ENCODE measurements at regions not wholly inside any gene's neighbourhood (a gene's known extent, or its start where the extent isn't known, plus 50 kb on each side); places are given as distances from the start of the nearest gene placed in this dataset.

DNA sequence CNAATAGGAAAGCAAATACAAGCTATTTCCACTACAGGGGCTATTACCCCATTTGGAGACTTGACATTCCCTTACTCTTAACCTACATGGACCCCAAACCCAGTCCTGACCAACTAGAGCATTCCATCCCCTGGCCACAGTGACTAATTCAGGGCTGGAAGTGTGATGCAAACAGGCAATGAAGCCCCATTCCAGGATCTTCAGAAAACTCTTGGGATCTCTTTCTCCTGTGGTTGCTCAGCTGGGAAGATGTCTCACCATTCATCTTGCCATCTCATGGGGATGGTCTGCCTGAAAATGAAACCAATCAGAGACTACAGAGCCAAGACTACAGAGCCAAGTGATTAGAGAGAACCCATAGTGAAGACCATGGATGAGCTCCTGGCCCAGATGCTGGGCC is 206.2 kb downstream of the ZNF365 start:
- Mint-ChIP-seq H3K4me1 (ENCODE audit: low read depth, unreplicated experiment) (no peaks in the 10 kb centered on the region), H3K27me3 (ENCODE audit: unreplicated experiment) (peaks cover 20% of the 10 kb centered on the region), H3K27ac (ENCODE audit: unreplicated experiment) (no peak overlapping the region), H3K4me3 (ENCODE audit: low read depth, unreplicated experiment) (no peak overlapping the region), H3K9me3 (ENCODE audit: low read depth, unreplicated experiment) (peaks cover 2% of the 10 kb centered on the region), H3K36me3 (ENCODE audit: insufficient read depth, unreplicated experiment) (no peaks in the 10 kb centered on the region)
- intact Hi-C loops (cut with micrococcal nuclease; ENCODE audit: unreplicated experiment): no loop called here
- DNase-seq: no peak
- BruUV-seq (replicated peaks): no TSS peak
- TF ChIP-seq, protein P1, sequence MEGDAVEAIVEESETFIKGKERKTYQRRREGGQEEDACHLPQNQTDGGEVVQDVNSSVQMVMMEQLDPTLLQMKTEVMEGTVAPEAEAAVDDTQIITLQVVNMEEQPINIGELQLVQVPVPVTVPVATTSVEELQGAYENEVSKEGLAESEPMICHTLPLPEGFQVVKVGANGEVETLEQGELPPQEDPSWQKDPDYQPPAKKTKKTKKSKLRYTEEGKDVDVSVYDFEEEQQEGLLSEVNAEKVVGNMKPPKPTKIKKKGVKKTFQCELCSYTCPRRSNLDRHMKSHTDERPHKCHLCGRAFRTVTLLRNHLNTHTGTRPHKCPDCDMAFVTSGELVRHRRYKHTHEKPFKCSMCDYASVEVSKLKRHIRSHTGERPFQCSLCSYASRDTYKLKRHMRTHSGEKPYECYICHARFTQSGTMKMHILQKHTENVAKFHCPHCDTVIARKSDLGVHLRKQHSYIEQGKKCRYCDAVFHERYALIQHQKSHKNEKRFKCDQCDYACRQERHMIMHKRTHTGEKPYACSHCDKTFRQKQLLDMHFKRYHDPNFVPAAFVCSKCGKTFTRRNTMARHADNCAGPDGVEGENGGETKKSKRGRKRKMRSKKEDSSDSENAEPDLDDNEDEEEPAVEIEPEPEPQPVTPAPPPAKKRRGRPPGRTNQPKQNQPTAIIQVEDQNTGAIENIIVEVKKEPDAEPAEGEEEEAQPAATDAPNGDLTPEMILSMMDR (IDR thresholded peaks at IDR 0.05; ENCODE audit: unreplicated experiment): no peak
- CTCF ChIA-PET: no interaction called here

DNA sequence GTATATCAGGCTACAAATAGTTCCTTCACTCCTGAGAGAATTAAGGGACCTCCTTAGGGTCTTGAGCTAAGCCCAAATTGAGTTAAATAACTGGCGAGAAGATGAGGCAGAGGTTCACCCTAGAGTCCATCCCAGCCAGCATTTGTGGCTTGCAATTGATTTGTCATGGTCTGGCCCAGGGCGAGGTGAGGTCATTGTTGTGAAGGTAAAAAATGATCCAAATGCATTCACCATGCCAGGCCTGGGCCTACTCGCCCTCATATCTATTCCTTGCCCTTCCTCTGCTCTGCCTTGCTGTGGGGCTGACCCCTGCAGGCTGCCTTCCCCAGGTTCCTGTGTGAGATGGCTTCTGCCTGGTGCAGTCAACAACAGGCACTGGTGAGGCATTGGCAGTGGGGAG is 207.2 kb downstream of the ZNF365 start:
- CTCF ChIA-PET: interaction anchor here (0.6 kb wide), 1 partner anchor 916 kb away, joined by 4 read pairs; no protein-coding TSS in a partner anchor
- peaks cover 24% of the 10 kb centered on the region for H3K27me3 Mint-ChIP-seq (ENCODE audit: unreplicated experiment)
- H3K36me3 Mint-ChIP-seq (ENCODE audit: insufficient read depth, unreplicated experiment): no peaks in the 10 kb centered on the region
- BruUV-seq (replicated peaks): no TSS peak
- no peak for DNase-seq
- intact Hi-C loops (cut with micrococcal nuclease; ENCODE audit: unreplicated experiment): no loop called here
- no peak overlapping the region for H3K27ac Mint-ChIP-seq (ENCODE audit: unreplicated experiment)
- peaks cover 2% of the 10 kb centered on the region for H3K9me3 Mint-ChIP-seq (ENCODE audit: low read depth, unreplicated experiment)
- H3K4me3 Mint-ChIP-seq (ENCODE audit: low read depth, unreplicated experiment): no peak overlapping the region
- no peaks in the 10 kb centered on the region for H3K4me1 Mint-ChIP-seq (ENCODE audit: low read depth, unreplicated experiment)
- TF ChIP-seq, protein P1 (IDR thresholded peaks at IDR 0.05; ENCODE audit: unreplicated experiment): no peak

DNA sequence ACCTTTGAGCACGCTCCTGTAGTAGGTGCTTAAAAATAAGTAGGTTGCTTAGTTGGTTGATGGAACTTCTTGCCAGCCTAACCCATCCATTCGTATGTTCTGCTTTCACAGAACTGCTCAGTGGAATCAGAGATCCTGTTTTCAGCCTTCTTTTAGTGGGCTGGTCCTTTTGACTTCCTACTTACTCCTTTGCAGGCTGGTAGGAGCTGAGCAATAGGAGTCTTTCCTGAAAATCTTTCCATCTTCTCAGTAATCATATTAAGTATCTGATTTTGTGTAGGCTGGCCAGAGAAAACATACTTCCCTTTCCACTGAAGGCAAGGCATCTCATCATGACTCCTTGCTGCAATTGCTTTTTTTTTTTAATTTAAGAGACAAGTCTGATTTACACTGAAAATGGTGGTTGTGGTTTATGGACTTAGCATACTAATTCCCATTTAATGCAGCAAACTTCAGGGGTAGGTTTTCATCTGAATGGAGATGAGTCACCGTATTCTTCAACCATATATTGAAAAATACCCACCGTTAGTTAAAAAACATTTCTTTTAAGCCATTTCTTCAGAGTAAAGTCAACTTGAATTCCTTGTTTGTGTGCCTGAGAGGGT is 208.0 kb downstream of the ZNF365 start:
- CTCF ChIA-PET: interaction anchor here (0.6 to 0.7 kb wide), 2 partner anchors 70 to 917 kb away, joined by 4 to 5 read pairs; no protein-coding TSS in a partner anchor
- Mint-ChIP-seq H3K27me3 (ENCODE audit: unreplicated experiment) (peaks cover 22% of the 10 kb centered on the region), H3K4me3 (ENCODE audit: low read depth, unreplicated experiment) (no peak overlapping the region), H3K36me3 (ENCODE audit: insufficient read depth, unreplicated experiment) (no peaks in the 10 kb centered on the region), H3K27ac (ENCODE audit: unreplicated experiment) (no peak overlapping the region), H3K4me1 (ENCODE audit: low read depth, unreplicated experiment) (no peaks in the 10 kb centered on the region), H3K9me3 (ENCODE audit: low read depth, unreplicated experiment) (peaks cover 2% of the 10 kb centered on the region)
- no TSS peak for BruUV-seq (replicated peaks)
- TF ChIP-seq, protein P1 (IDR thresholded peaks at IDR 0.05; ENCODE audit: unreplicated experiment): no peak
- intact Hi-C loops (cut with micrococcal nuclease; ENCODE audit: unreplicated experiment): no loop called here
- no peak for DNase-seq

DNA sequence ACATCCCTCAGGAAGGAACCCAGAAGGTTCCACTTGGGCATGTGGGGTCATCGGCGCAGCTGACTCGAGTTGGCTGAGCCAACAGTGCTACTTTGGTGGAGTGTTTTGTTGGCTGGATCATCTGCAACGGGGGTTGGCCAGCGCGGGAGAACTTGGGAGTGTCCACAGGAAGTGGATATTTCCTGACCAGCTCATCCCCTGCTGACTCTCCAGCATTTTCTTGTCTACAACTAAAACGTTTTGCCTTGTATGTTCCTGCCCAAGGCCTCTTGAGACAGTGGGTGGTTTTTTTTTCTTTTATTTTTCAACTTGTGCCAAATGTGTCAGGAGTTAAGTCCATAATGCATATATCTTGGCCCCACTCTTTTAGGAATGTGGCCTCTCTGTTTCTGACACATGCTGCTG is 208.6 kb downstream of the ZNF365 start:
- H3K4me3 Mint-ChIP-seq (ENCODE audit: low read depth, unreplicated experiment): no peak overlapping the region
- no peaks in the 10 kb centered on the region for H3K4me1 Mint-ChIP-seq (ENCODE audit: low read depth, unreplicated experiment)
- intact Hi-C loops (cut with micrococcal nuclease; ENCODE audit: unreplicated experiment): no loop called here
- peaks cover 2% of the 10 kb centered on the region for H3K9me3 Mint-ChIP-seq (ENCODE audit: low read depth, unreplicated experiment)
- BruUV-seq (replicated peaks): no TSS peak
- DNase-seq: no peak
- H3K27ac Mint-ChIP-seq (ENCODE audit: unreplicated experiment): no peak overlapping the region
- peaks cover 16% of the 10 kb centered on the region for H3K27me3 Mint-ChIP-seq (ENCODE audit: unreplicated experiment)
- CTCF ChIA-PET: no interaction called here
- H3K36me3 Mint-ChIP-seq (ENCODE audit: insufficient read depth, unreplicated experiment): no peaks in the 10 kb centered on the region
- TF ChIP-seq, protein P1 (IDR thresholded peaks at IDR 0.05; ENCODE audit: unreplicated experiment): no peak

All from Calu3 (cell line).